ENCODE measurements at regions not wholly inside any gene's neighbourhood (a gene's known extent, or its start where the extent isn't known, plus 50 kb on each side); places are given as distances from the start of the nearest gene placed in this dataset.

GRCh38 chr2:180905002-180905401, 75.4 kb upstream of the UBE2E3 start:
- no peak overlapping the region for H3K4me3 ChIP-seq (ENCODE audit: low read depth, low read length)
- peaks cover 3% of the 10 kb centered on the region for H3K4me1 ChIP-seq (ENCODE audit: control insufficient read depth, insufficient read depth, low read length)
- no peaks in the 10 kb centered on the region for H3K9me3 ChIP-seq (ENCODE audit: control insufficient read depth, insufficient read depth, low read depth, low read length)
- H3K36me3 ChIP-seq (ENCODE audit: control insufficient read depth in 2 of 2, insufficient read depth in 1 of 2, low read length in 2 of 2) = no peaks in the 10 kb centered on the region
- no peak for TF ChIP-seq KLF16 (tag by site-specific recombination; IDR thresholded peaks at IDR 0.05)
- H3K27ac ChIP-seq (ENCODE audit: extremely low read depth, low read depth, low read length) = no peak overlapping the region
- ChIA-PET CTCF (no interaction called here), POLR2A (no interaction called here)

- no peak for TF ChIP-seq ZNF214 (tag by site-specific recombination; IDR thresholded peaks at IDR 0.05; ENCODE audit: borderline replicate concordance)
- TF ChIP-seq CTCF (tag by site-specific recombination; IDR thresholded peaks at IDR 0.05) = peak; percentile 15; the same call in 1 of the 2 replicates
- CTCF ChIA-PET = interaction anchor here (0.8 kb wide), 1 partner anchor 776 kb away, joined by 3 read pairs; no protein-coding TSS in a partner anchor
Observed at GRCh38 chr2:180901331-180901730, 79.1 kb upstream of the UBE2E3 start.

GRCh38 chr2:180893752-180894151, 86.7 kb upstream of the UBE2E3 start:
- H3K9me3 ChIP-seq (ENCODE audit: control insufficient read depth, insufficient read depth, low read depth, low read length) = no peaks in the 10 kb centered on the region
- H3K36me3 ChIP-seq (ENCODE audit: control insufficient read depth in 2 of 2, insufficient read depth in 1 of 2, low read length in 2 of 2) = no peaks in the 10 kb centered on the region
- ChIA-PET CTCF (no interaction called here), POLR2A (no interaction called here)
- H3K4me3 ChIP-seq (ENCODE audit: low read depth, low read length) = no peak overlapping the region
- H3K27ac ChIP-seq (ENCODE audit: extremely low read depth, low read depth, low read length) = no peak overlapping the region
- TF ChIP-seq ZNF518A (tag by site-specific recombination; conservative IDR thresholded peaks at IDR 0.05; ENCODE audit: low read depth) (no peak), SP7 (tag by site-specific recombination; IDR thresholded peaks at IDR 0.05) (no peak), ZNF155 (tag by site-specific recombination; IDR thresholded peaks at IDR 0.05) (no peak), ZNF2 (tag by site-specific recombination; IDR thresholded peaks at IDR 0.05) (no peak), ZNF677 (tag by site-specific recombination; IDR thresholded peaks at IDR 0.05) (no peak), ZBTB44 (tag by site-specific recombination; IDR thresholded peaks at IDR 0.05) (no peak), ZNF513 (tag by site-specific recombination; IDR thresholded peaks at IDR 0.05) (no peak)
- H3K4me1 ChIP-seq (ENCODE audit: control insufficient read depth, insufficient read depth, low read length) = no peaks in the 10 kb centered on the region

More at GRCh38 chr2:180901331-180901730, 79.1 kb upstream of the UBE2E3 start:
- peaks cover 3% of the 10 kb centered on the region for H3K4me1 ChIP-seq (ENCODE audit: control insufficient read depth, insufficient read depth, low read length)
- H3K4me3 ChIP-seq (ENCODE audit: low read depth, low read length) = no peak overlapping the region
- no peaks in the 10 kb centered on the region for H3K36me3 ChIP-seq (ENCODE audit: control insufficient read depth in 2 of 2, insufficient read depth in 1 of 2, low read length in 2 of 2)
- POLR2A ChIA-PET = no interaction called here
- H3K9me3 ChIP-seq (ENCODE audit: control insufficient read depth, insufficient read depth, low read depth, low read length) = no peaks in the 10 kb centered on the region
- H3K27ac ChIP-seq (ENCODE audit: extremely low read depth, low read depth, low read length) = no peak overlapping the region
